HepG2 (cell line): ENCODE measurements at regions not wholly inside any gene's neighbourhood (a gene's known extent, or its start where the extent isn't known, plus 50 kb on each side); places are given as distances from the start of the nearest gene placed in this dataset.
"Not testable (repeated sequence)": the region's sequence is repeated elsewhere in the genome, so short reads cannot be mapped to it uniquely, and the experiment has no call there.

Source experiments
- ATAC-seq: fragments of 200-7000 bp; cut with Tn5 transposase; 3 replicates; pipeline ENCODE4 v1.9.1; 2020; ENCODE audit warnings: mild to moderate bottlenecking, moderate library complexity
- BruUV-seq: library from RNA; stranded (reverse); fragments of 400-500 nt; replicated peaks from 2 replicates; lab custom pipeline; 2021; lab: Mats Ljungman, UMichigan
- CTCF ChIA-PET: fragments of 300-600 bp; formaldehyde crosslinking; extraction: SDS; loops from one replicate; lab custom pipeline; 2021; ENCODE audit warnings: low total read pairs, inconsistent platforms, low intra/inter-chr PET ratio; lab: Yijun Ruan, JAX
- POLR2A ChIA-PET: fragments of 350-600 bp; sonication (Branson Sonifier 250); formaldehyde crosslinking; loops from one replicate; lab custom pipeline; 2020; ENCODE audit warnings: antibody characterized with exemption, inconsistent platforms; lab: Yijun Ruan, JAX
- DNase-seq: peaks from one replicate; pipeline ENCODE4 v3.0.0-alpha.2; 2015; ENCODE audit warnings: low spot score
- FAIRE-seq: peaks from 3 replicates; lab custom pipeline; 2011; peaks lifted over from hg19 to GRCh38; lab: Jason Lieb, UNC
- H2AFZ ChIP-seq: one replicate; pipeline ENCODE4 v1.6.1; 2011; ENCODE audit warnings: low read length, inconsistent platforms
- H3K27ac ChIP-seq: fragments of 300-600 bp; 3 replicates; pipeline ENCODE4 v1.8.0; 2011; ENCODE audit warnings: mixed run types, mild to moderate bottlenecking, mixed read lengths, low read length, inconsistent platforms; ENCODE audit not compliant: insufficient read depth; ENCODE audit errors: extremely low read length
- H3K27me3 ChIP-seq, 2 experiments: fragments of 200-600 bp in 1 of 2; 2 replicates in 1 of 2; 3 replicates in 1 of 2; pipeline versions ENCODE4 v1.6.0 to v1.8.0; 2011; ENCODE audit warnings: low read length in 2 of 2, mild to moderate bottlenecking in 2 of 2, moderate library complexity in 2 of 2, inconsistent platforms in 1 of 2; ENCODE audit not compliant: insufficient read depth in 2 of 2, control insufficient read depth in 1 of 2
- H3K36me3 ChIP-seq, 2 experiments: fragments of 200-600 bp in 1 of 2; replicated peaks in 1 of 2; 2 replicates in 1 of 2; 3 replicates in 1 of 2; pipeline versions ENCODE4 v1.5.1 to v1.8.0; 2011; ENCODE audit warnings: low read length in 2 of 2, inconsistent platforms in 1 of 2; ENCODE audit not compliant: insufficient read depth in 2 of 2, control insufficient read depth in 1 of 2
- H3K4me1 ChIP-seq: 2 replicates; pipeline ENCODE4 v1.5.1; 2012; ENCODE audit warnings: low read length, inconsistent platforms; ENCODE audit not compliant: insufficient read depth
- H3K4me2 ChIP-seq: 2 replicates; pipeline ENCODE4 v1.6.0; 2011; ENCODE audit warnings: low read depth, low read length, inconsistent platforms
- H3K4me3 ChIP-seq, 3 experiments: fragments of 200-600 bp in 1 of 3; sonication (generic), shearing (Covaris generic) in 1 of 3; replicated peaks in 1 of 3; 2 replicates each; pipeline ENCODE4 v1.5.1; 2011 to 2016; ENCODE audit warnings: low read length in 3 of 3, inconsistent platforms in 2 of 3, low read depth in 2 of 3, mild to moderate bottlenecking in 2 of 3, control low read depth in 1 of 3, mixed read lengths in 1 of 3; ENCODE audit not compliant: insufficient read depth in 1 of 3
- H3K79me2 ChIP-seq: one replicate; pipeline ENCODE4 v1.6.1; 2011; ENCODE audit warnings: low read length, inconsistent platforms; ENCODE audit not compliant: insufficient read depth
- H3K9ac ChIP-seq: 2 replicates; pipeline ENCODE4 v1.6.0; 2011; ENCODE audit warnings: mild to moderate bottlenecking, low read depth, low read length, inconsistent platforms; ENCODE audit not compliant: insufficient read depth
- H3K9me3 ChIP-seq: 2 replicates; pipeline ENCODE4 v1.5.1; 2012; ENCODE audit warnings: mild to moderate bottlenecking, low read length
- H4K20me1 ChIP-seq: 2 replicates; pipeline ENCODE4 v1.6.0; 2011; ENCODE audit warnings: inconsistent platforms, mild to moderate bottlenecking, low read length, moderate library complexity; ENCODE audit not compliant: insufficient read depth
- FOXA1 ChIP-seq, 2 experiments: fragments of 450-650 bp in 1 of 2; sonication (generic) in 1 of 2; formaldehyde crosslinking in 1 of 2; IDR thresholded peaks; 2 replicates each; pipeline versions ENCODE4 v1.4.0 to v1.6.1; 2016 to 2020; ENCODE audit warnings: missing genetic modification reagents in 1 of 2
- FOXA3 ChIP-seq: IDR thresholded peaks from 2 replicates; pipeline ENCODE4 v1.6.1; 2016; ENCODE audit warnings: missing genetic modification reagents, missing compliant biosample characterization
- SP5 ChIP-seq: IDR thresholded peaks from 2 replicates; pipeline ENCODE4 v1.6.1; 2016; ENCODE audit warnings: low read depth, borderline replicate concordance
- TEAD3 ChIP-seq: optimal IDR thresholded peaks from 2 replicates; pipeline ENCODE3; 2016; ENCODE audit warnings: borderline replicate concordance
- ZNF292 ChIP-seq: sonication (generic); formaldehyde crosslinking; IDR thresholded peaks from 2 replicates; pipeline ENCODE4 v1.8.1; 2022; ENCODE audit warnings: mild to moderate bottlenecking, low read depth, missing genetic modification reagents, borderline replicate concordance
- WGBS: methylation state at CpG from one replicate; pipeline ENCODE4 v1.1.6; 2017; ENCODE audit warnings: low lambda C conversion rate; 5-methylcytosine and 5-hydroxymethylcytosine counted together
- in situ Hi-C: cut with HindIII; loops from 2 replicates; pipeline ENCODE4 v1.10.0; 2017; ENCODE audit warnings: low pct_unique_long_range_greater_than_20kb; ENCODE audit not compliant: extremely low pct_ligation_motif_present
- intact Hi-C: fragments of 100-400 bp; cut with micrococcal nuclease; formaldehyde crosslinking; loops from one replicate; pipeline ENCODE4 v1.10.0; 2022; ENCODE audit not compliant: unreplicated experiment
- TF ChIP-seq, protein P1 (sequence below): sonication (generic); formaldehyde crosslinking; IDR thresholded peaks from 2 replicates; pipeline ENCODE4 v1.4.0; 2020; ENCODE audit warnings: missing genetic modification reagents, borderline replicate concordance

DNA sequence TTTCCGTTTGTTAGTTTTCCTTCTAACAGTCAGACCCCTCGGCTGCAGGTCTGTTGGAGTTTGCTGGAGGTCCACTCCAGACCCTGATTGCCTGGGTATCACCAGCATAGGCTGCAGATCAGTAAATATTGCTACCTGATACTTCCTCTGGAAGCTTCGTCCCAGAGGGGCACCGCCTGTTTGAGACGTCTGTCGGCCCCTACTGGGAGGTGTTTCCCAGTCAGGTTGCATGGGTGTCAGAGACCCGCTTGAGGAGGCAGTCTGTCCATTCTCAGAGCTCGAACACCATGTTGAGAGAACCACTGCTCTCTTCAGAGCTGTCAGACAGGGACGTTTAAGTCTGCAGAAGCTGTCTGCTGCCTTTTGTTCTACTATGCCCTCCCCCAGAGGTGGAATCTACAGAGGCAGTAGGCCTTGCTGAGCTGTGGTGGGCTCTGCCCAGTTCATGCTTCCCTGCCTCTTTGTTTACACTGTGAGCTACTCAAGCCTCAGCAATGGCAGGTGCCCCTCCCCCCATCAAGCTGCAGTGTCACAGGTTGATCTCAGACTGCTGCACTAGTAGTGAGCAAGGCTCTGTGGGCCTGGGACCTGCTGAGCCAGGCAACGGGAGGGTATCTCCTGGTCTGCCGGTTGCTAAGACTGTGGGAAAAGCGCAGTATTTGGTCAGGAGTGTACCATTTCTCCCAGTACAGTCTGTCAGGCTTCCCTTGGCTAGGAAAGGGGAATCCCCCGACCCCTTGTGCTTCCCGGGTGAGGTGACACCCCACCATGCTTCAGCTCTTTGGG is 74.4 kb upstream of the TOP3B start:
- H3K36me3 ChIP-seq; BruUV-seq; CTCF ChIA-PET; H3K9me3 ChIP-seq; FAIRE-seq; H3K27ac ChIP-seq; intact Hi-C loops; H2AFZ ChIP-seq; H3K27me3 ChIP-seq; ATAC-seq; H3K9ac ChIP-seq; H3K79me2 ChIP-seq; POLR2A ChIA-PET; H3K4me3 ChIP-seq; in situ Hi-C loops; H4K20me1 ChIP-seq; TF ChIP-seq FOXA1 (IDR thresholded peaks at IDR 0.05): not testable (repeated sequence)
- Histone ChIP-seq H3K4me1 (peaks cover 55% of the 10 kb centered on the region), H3K4me2 (0 out of 2 replicates have a peak overlapping the region, but pooled peaks have one; percentile 39)
- peak; percentile 32 for TF ChIP-seq TEAD3 (CRISPR knock-in tag)
- 0 out of 2 replicates have a peak, but pooled peaks have one; percentile 47 for TF ChIP-seq FOXA3 (CRISPR knock-in tag)
- peak; percentile 69; the same call in 1 of the 2 replicates for TF ChIP-seq FOXA1 (CRISPR knock-in tag; IDR thresholded peaks at IDR 0.05)
- TF ChIP-seq, protein P1, sequence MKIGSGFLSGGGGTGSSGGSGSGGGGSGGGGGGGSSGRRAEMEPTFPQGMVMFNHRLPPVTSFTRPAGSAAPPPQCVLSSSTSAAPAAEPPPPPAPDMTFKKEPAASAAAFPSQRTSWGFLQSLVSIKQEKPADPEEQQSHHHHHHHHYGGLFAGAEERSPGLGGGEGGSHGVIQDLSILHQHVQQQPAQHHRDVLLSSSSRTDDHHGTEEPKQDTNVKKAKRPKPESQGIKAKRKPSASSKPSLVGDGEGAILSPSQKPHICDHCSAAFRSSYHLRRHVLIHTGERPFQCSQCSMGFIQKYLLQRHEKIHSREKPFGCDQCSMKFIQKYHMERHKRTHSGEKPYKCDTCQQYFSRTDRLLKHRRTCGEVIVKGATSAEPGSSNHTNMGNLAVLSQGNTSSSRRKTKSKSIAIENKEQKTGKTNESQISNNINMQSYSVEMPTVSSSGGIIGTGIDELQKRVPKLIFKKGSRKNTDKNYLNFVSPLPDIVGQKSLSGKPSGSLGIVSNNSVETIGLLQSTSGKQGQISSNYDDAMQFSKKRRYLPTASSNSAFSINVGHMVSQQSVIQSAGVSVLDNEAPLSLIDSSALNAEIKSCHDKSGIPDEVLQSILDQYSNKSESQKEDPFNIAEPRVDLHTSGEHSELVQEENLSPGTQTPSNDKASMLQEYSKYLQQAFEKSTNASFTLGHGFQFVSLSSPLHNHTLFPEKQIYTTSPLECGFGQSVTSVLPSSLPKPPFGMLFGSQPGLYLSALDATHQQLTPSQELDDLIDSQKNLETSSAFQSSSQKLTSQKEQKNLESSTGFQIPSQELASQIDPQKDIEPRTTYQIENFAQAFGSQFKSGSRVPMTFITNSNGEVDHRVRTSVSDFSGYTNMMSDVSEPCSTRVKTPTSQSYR (CRISPR knock-in tag): peak; percentile 85
- TF ChIP-seq SP5 (CRISPR knock-in tag): peak; percentile 40; the same call in 1 of the 2 replicates
- TF ChIP-seq ZNF292: peak; percentile 33; the same call in 1 of the 2 replicates
- WGBS: 18% methylated on average over 3 of the region's 14 CpGs
- DNase-seq: peak; percentile 68

DNA sequence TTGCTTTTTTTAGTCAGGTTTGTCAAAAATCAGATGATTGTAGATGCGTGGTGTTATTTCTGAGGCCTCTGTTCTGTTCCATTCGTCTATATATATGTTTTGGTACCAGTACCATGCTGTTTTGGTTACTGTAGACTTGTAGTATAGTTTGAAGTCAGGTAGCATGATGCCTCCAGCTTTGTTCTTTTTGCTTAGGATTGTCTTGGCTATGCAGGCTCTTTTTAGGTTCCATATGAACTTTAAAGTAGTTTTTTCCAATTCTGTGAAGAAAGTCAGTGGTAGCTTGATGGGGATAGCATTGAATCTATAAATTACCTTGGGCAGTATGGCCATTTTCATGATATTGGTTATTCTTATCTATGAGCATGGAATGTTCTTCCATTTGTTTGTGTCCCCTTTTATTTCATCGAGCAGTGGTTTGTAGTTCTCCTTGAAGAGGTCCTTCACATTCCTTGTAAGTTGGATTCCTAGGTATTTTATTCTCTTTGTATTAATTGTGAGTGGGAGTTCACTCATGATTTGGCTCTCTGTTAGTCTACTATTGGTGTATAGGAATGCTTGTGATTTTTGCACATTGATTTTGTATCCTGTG is 70.1 kb upstream of the TOP3B start:
- CTCF ChIA-PET, H3K4me3 ChIP-seq, DNase-seq, H4K20me1 ChIP-seq, H2AFZ ChIP-seq, H3K4me2 ChIP-seq, BruUV-seq, ATAC-seq, H3K27ac ChIP-seq, POLR2A ChIA-PET, H3K79me2 ChIP-seq, intact Hi-C loops, H3K9me3 ChIP-seq, FAIRE-seq, H3K36me3 ChIP-seq, in situ Hi-C loops, H3K27me3 ChIP-seq, H3K9ac ChIP-seq: not testable (repeated sequence)
- 54% methylated on average over 3 of the region's 3 CpGs for WGBS
- peaks cover 14% of the 10 kb centered on the region for H3K4me1 ChIP-seq

DNA sequence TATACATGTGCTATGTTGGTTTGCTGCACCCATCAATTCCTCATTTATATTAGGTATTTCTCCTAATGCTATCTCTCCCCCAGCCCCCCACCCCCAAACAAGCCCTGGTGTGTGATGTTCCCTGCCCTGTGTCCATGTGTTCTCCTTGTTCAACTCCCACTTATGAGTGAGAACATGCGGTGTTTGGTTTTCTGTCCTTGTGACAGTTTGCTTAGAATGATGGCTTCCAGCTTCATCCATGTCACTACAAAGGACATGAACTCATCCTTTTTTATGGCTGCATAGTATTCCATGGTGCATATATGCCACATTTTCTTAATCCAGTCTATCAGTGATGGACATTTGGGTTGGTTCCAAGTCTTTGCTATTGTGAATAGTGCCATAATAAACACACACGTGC is 68.4 kb upstream of the TOP3B start:
- H3K79me2 ChIP-seq, H2AFZ ChIP-seq, BruUV-seq, in situ Hi-C loops, H3K36me3 ChIP-seq, H3K4me2 ChIP-seq, H3K27ac ChIP-seq, intact Hi-C loops, ATAC-seq, H3K9me3 ChIP-seq, POLR2A ChIA-PET, H4K20me1 ChIP-seq, CTCF ChIA-PET, H3K4me1 ChIP-seq, DNase-seq, H3K27me3 ChIP-seq, H3K9ac ChIP-seq, H3K4me3 ChIP-seq, FAIRE-seq: not testable (repeated sequence)
- WGBS: 45% methylated on average over 2 of the region's 2 CpGs
